IMR-90 (cell line): ENCODE measurements at regions not wholly inside any gene's neighbourhood (a gene's known extent, or its start where the extent isn't known, plus 50 kb on each side); places are given as distances from the start of the nearest gene placed in this dataset.

ENCODE experiments used
- ATAC-seq: fragments of 200-7000 bp; cut with Tn5 transposase; 2 replicates; pipeline ENCODE4 v1.9.1; 2020; ENCODE audit warnings: low read depth, mild to moderate bottlenecking, moderate library complexity
- BruUV-seq: library from RNA; stranded (reverse); fragments of 400-500 nt; replicated peaks from 2 replicates; lab custom pipeline; 2021; lab: Mats Ljungman, UMichigan
- CTCF ChIA-PET: fragments of 300-600 bp; formaldehyde crosslinking; extraction: SDS; loops from one replicate; lab custom pipeline; 2021; ENCODE audit warnings: antibody characterized with exemption; lab: Yijun Ruan, JAX
- POLR2A ChIA-PET: fragments of 300-600 bp; sonication (Branson Sonifier 250); formaldehyde crosslinking; loops from one replicate; lab custom pipeline; 2022; ENCODE audit warnings: antibody characterized with exemption; ENCODE audit not compliant: unreplicated experiment; lab: Charles Lee
- DNase-seq: peaks from one replicate; pipeline ENCODE4 v3.0.0; 2013
- H2AFZ ChIP-seq: replicated peaks from 2 replicates; pipeline ENCODE3; 2013; ENCODE audit warnings: low read length, mild to moderate bottlenecking; ENCODE audit not compliant: poor library complexity
- H2AK5ac ChIP-seq: 2 replicates; pipeline ENCODE4 v1.6.1; 2013; ENCODE audit warnings: low read depth, low read length, inconsistent platforms
- H2AK9ac ChIP-seq: replicated peaks from 2 replicates; pipeline ENCODE3; 2013; ENCODE audit warnings: mild to moderate bottlenecking, low read depth, low read length, moderate library complexity; ENCODE audit not compliant: poor library complexity
- H2BK120ac ChIP-seq: 2 replicates; pipeline ENCODE4 v1.6.1; 2013; ENCODE audit warnings: low read depth, low read length, inconsistent platforms
- H2BK15ac ChIP-seq: 3 replicates; pipeline ENCODE4 v1.6.1; 2013; ENCODE audit warnings: low read depth, low read length, inconsistent platforms
- H2BK20ac ChIP-seq: 2 replicates; pipeline ENCODE4 v1.6.1; 2013; ENCODE audit warnings: low read depth, mild to moderate bottlenecking, inconsistent platforms, low read length, moderate library complexity
- H2BK5ac ChIP-seq: 2 replicates; pipeline ENCODE4 v1.6.1; 2013; ENCODE audit warnings: mild to moderate bottlenecking, low read depth, low read length, inconsistent platforms; ENCODE audit not compliant: poor library complexity, severe bottlenecking
- H3K14ac ChIP-seq: replicated peaks from 2 replicates; pipeline ENCODE4 v1.6.1; 2013; ENCODE audit warnings: low read depth, low read length, inconsistent platforms
- H3K18ac ChIP-seq: 2 replicates; pipeline ENCODE4 v1.6.1; 2013; ENCODE audit warnings: low read depth, low read length, control low read depth
- H3K23ac ChIP-seq: 2 replicates; pipeline ENCODE4 v1.6.1; 2013; ENCODE audit warnings: low read depth, low read length, inconsistent platforms
- H3K27ac ChIP-seq: 2 replicates; pipeline ENCODE4 v1.5.1; 2013; ENCODE audit warnings: mild to moderate bottlenecking, control low read depth, low read length; ENCODE audit not compliant: insufficient read depth
- H3K27me3 ChIP-seq: 2 replicates; pipeline ENCODE4 v1.6.1; 2013; ENCODE audit warnings: low read length; ENCODE audit not compliant: control insufficient read depth, insufficient read depth
- H3K36me3 ChIP-seq: 2 replicates; pipeline ENCODE4 v1.6.1; 2013; ENCODE audit warnings: low read length, mixed read lengths; ENCODE audit not compliant: control insufficient read depth, insufficient read depth
- H3K4ac ChIP-seq: 2 replicates; pipeline ENCODE4 v1.6.1; 2013; ENCODE audit warnings: low read depth, low read length, inconsistent platforms
- H3K4me1 ChIP-seq: 2 replicates; pipeline ENCODE4 v1.6.1; 2013; ENCODE audit warnings: low read length, mixed read lengths; ENCODE audit not compliant: control insufficient read depth, insufficient read depth
- H3K4me2 ChIP-seq: 2 replicates; pipeline ENCODE4 v1.6.1; 2013; ENCODE audit warnings: low read depth, mild to moderate bottlenecking, control low read depth, low read length, moderate library complexity
- H3K4me3 ChIP-seq: 2 replicates; pipeline ENCODE4 v1.5.1; 2013; ENCODE audit warnings: low read depth, mild to moderate bottlenecking, control low read depth, low read length, moderate library complexity; ENCODE audit not compliant: insufficient read depth
- H3K56ac ChIP-seq: 2 replicates; pipeline ENCODE4 v1.6.1; 2013; ENCODE audit warnings: low read length, inconsistent platforms; ENCODE audit not compliant: insufficient read depth; ENCODE audit errors: extremely low read depth
- H3K79me1 ChIP-seq, 2 experiments: 2 replicates each; pipeline ENCODE4 v1.6.1; 2013; ENCODE audit warnings: low read length in 2 of 2, inconsistent platforms in 1 of 2, low read depth in 1 of 2
- H3K9ac ChIP-seq: 2 replicates; pipeline ENCODE4 v1.6.1; 2013; ENCODE audit warnings: low read depth, low read length, control low read depth
- H3K9me1 ChIP-seq: 2 replicates; pipeline ENCODE4 v1.6.1; 2013; ENCODE audit warnings: low read length, inconsistent platforms; ENCODE audit not compliant: insufficient read depth
- H3K9me3 ChIP-seq: 2 replicates; pipeline ENCODE4 v1.6.1; 2013; ENCODE audit warnings: low read length; ENCODE audit not compliant: control insufficient read depth, insufficient read depth
- H4K20me1 ChIP-seq: 2 replicates; pipeline ENCODE4 v1.6.1; 2013; ENCODE audit warnings: low read length, inconsistent platforms; ENCODE audit not compliant: insufficient read depth
- H4K5ac ChIP-seq: 2 replicates; pipeline ENCODE4 v1.6.1; 2013; ENCODE audit warnings: mild to moderate bottlenecking, low read depth, low read length, control low read depth
- H4K8ac ChIP-seq, 2 experiments: 2 replicates each; pipeline ENCODE4 v1.6.1; 2013; ENCODE audit warnings: low read depth in 2 of 2, low read length in 2 of 2, control low read depth in 1 of 2, inconsistent platforms in 1 of 2
- H4K91ac ChIP-seq: 2 replicates; pipeline ENCODE4 v1.6.1; 2013; ENCODE audit warnings: low read depth, low read length, inconsistent platforms; ENCODE audit not compliant: insufficient read depth
- CEBPB ChIP-seq: IDR thresholded peaks from 2 replicates; pipeline ENCODE4 v1.6.1; 2012; ENCODE audit warnings: low read depth, low read length, improper control_type of control experiment
- CHD1 ChIP-seq: IDR thresholded peaks from 2 replicates; pipeline ENCODE4 v1.6.1; 2012; ENCODE audit warnings: low read depth, low read length, improper control_type of control experiment
- CTCF ChIP-seq: conservative IDR thresholded peaks from 2 replicates; pipeline ENCODE4 v1.5.1; 2012; ENCODE audit warnings: mild to moderate bottlenecking, low read depth, low read length, improper control_type of control experiment
- ELK1 ChIP-seq: fragments of 150-350 bp; IDR thresholded peaks from 2 replicates; pipeline ENCODE4 v1.6.1; 2016; ENCODE audit warnings: low read depth, mild to moderate bottlenecking, low read length, moderate library complexity, borderline replicate concordance
- FOS ChIP-seq: fragments of 150-350 bp; IDR thresholded peaks from 2 replicates; pipeline ENCODE4 v1.6.1; 2016; ENCODE audit warnings: low read depth, low read length
- MAZ ChIP-seq: IDR thresholded peaks from 2 replicates; pipeline ENCODE4 v1.6.1; 2012; ENCODE audit warnings: low read depth, mild to moderate bottlenecking, low read length, improper control_type of control experiment, moderate library complexity, borderline replicate concordance
- MXI1 ChIP-seq: IDR thresholded peaks from 2 replicates; pipeline ENCODE4 v1.6.1; 2012; ENCODE audit warnings: low read depth, mild to moderate bottlenecking, low read length, moderate library complexity, borderline replicate concordance
- NFE2L2 ChIP-seq: fragments of 150-350 bp; IDR thresholded peaks from 2 replicates; pipeline ENCODE4 v1.6.1; 2016; ENCODE audit warnings: low read depth, mild to moderate bottlenecking, low read length
- POLR2A ChIP-seq: IDR thresholded peaks from 2 replicates; pipeline ENCODE4 v1.6.1; 2012; ENCODE audit warnings: mild to moderate bottlenecking, low read depth, low read length
- RAD21 ChIP-seq: IDR thresholded peaks from 2 replicates; pipeline ENCODE4 v1.6.1; 2012; ENCODE audit warnings: low read length, improper control_type of control experiment
- RCOR1 ChIP-seq: IDR thresholded peaks from 2 replicates; pipeline ENCODE4 v1.6.1; 2012; ENCODE audit warnings: mild to moderate bottlenecking, low read length, improper control_type of control experiment; ENCODE audit not compliant: insufficient replicate concordance
- RFX5 ChIP-seq: IDR thresholded peaks from 2 replicates; pipeline ENCODE4 v1.8.0; 2012; ENCODE audit warnings: low read depth, mild to moderate bottlenecking, low read length, moderate library complexity
- SMC3 ChIP-seq: fragments of 150-350 bp; IDR thresholded peaks from 2 replicates; pipeline ENCODE4 v1.6.1; 2016; ENCODE audit warnings: low read depth, mild to moderate bottlenecking, antibody characterized with exemption, low read length, moderate library complexity
- WGBS, 2 experiments: methylation state at CpG; one replicate each; pipeline versions ENCODE4 v1.1.5 to v1.1.7; 2013; ENCODE audit warnings: missing lambda C conversion rate in 2 of 2; ENCODE audit not compliant: insufficient read length in 1 of 2; ENCODE audit errors: extremely low coverage in 2 of 2; 5-methylcytosine and 5-hydroxymethylcytosine counted together
- dilution Hi-C: fragments of 300-500 bp; cut with HindIII; formaldehyde crosslinking; loops from one replicate; pipeline ENCODE4 v1.14.3; 2018; ENCODE audit warnings: low sequenced_read_pairs; ENCODE audit not compliant: unreplicated experiment
- in situ Hi-C: fragments of 300-500 bp; cut with MboI; formaldehyde crosslinking; loops from 3 replicates; pipeline ENCODE4 v1.14.3; 2019; ENCODE audit warnings: low sequenced_read_pairs, inconsistent platforms, mixed read lengths
- intact Hi-C: fragments of 100-400 bp; cut with micrococcal nuclease; formaldehyde crosslinking; loops from 2 replicates; pipeline ENCODE4 v1.10.0; 2022
- TF ChIP-seq, protein P1 (sequence below): fragments of 150-350 bp; IDR thresholded peaks from 2 replicates; pipeline ENCODE4 v1.6.1; 2017; ENCODE audit warnings: mild to moderate bottlenecking, antibody characterized with exemption, low read length, low read depth

DNA sequence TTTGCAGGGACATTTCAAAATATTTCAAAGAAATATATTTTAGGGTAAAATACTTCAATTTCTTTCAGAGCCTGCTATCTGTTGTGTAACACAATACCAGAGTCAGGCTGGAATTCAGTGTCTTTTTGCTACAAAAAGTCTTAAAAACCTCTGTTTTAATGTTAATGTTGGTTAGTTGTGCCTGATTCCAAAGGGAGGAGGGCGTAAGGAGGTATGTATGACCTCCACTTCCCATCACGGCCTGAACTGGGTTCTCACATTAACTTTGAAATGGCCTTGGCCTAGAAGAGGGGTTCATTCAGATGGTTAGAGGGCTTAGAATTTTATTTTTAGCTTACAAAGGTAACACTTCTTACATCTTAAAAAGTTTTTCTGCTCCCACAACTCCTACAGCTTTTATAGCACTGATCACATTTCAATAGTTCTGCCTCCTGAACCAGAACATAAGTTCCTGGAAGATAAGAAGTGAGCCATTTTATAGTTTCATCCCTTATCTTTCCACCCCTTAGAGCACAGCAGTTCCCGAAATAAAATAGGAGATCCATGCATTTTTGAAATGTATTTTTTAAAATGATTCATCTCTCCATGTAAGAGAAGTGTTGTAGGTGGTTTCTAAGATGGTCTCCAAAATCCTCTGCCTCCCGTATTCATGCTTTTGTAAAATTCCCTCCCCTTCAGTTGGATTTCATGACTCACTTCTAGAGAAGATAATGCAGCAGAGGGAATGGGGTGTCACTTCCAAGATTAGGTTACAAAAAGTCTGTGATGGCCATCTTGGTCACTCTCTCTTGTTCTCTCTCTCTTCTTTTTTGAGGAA is 543.1 kb upstream of the NECTIN3 start:
- BruUV-seq: no TSS peak
- TF ChIP-seq, protein P1, sequence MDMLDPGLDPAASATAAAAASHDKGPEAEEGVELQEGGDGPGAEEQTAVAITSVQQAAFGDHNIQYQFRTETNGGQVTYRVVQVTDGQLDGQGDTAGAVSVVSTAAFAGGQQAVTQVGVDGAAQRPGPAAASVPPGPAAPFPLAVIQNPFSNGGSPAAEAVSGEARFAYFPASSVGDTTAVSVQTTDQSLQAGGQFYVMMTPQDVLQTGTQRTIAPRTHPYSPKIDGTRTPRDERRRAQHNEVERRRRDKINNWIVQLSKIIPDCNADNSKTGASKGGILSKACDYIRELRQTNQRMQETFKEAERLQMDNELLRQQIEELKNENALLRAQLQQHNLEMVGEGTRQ: no peak
- TF ChIP-seq NFE2L2 (no peak), RAD21 (no peak), FOS (no peak), CHD1 (no peak), ELK1 (no peak), RFX5 (no peak), RCOR1 (no peak), MAZ (no peak), POLR2A (no peak), CTCF (no peak), SMC3 (no peak), CEBPB (no peak), MXI1 (no peak)

More for the DNA sequence above, 543.1 kb upstream of the NECTIN3 start:
- H4K20me1 ChIP-seq: no peaks in the 10 kb centered on the region
- H3K56ac ChIP-seq: peak overlapping the region; percentile 92
- H3K14ac ChIP-seq: peak overlapping the region; percentile 88
- H3K9ac ChIP-seq: no peak overlapping the region
- peak overlapping the region; percentile 91 to 93 for H4K8ac ChIP-seq
- POLR2A ChIA-PET: interaction anchor here (0.6 kb wide), 1 partner anchor 794 kb away, joined by 17 read pairs; no protein-coding TSS in a partner anchor
- H3K4me1 ChIP-seq: peaks cover 15% of the 10 kb centered on the region
- H2AFZ ChIP-seq: no peak overlapping the region
- H3K4me3 ChIP-seq: no peak overlapping the region
- H3K27me3 ChIP-seq: no peaks in the 10 kb centered on the region
- peak overlapping the region; percentile 98 for H2BK120ac ChIP-seq
- H3K4ac ChIP-seq: peak overlapping the region; percentile 95
- in situ Hi-C loops (no loop called here), dilution Hi-C loops (no loop called here), intact Hi-C loops (loop anchor here (5.0 to 10.0 kb wide), 2 partner anchors 794 to 1009 kb away; no protein-coding TSS in a partner anchor)
- peaks cover 0 to 5% of the 10 kb centered on the region in 2 experiments; a peak in 1 of 4 replicates for H3K79me1 ChIP-seq
- peak overlapping the region; percentile 93 for H4K5ac ChIP-seq
- no peak overlapping the region for H3K4me2 ChIP-seq
- H2BK5ac ChIP-seq: peak overlapping the region; percentile 99
- H3K23ac ChIP-seq: peak overlapping the region; percentile 30
- no peaks in the 10 kb centered on the region for H3K9me1 ChIP-seq
- H2AK5ac ChIP-seq: peak overlapping the region; percentile 98
- peak overlapping the region; percentile 98 for H4K91ac ChIP-seq
- DNase-seq (peak; percentile 8), ATAC-seq (no peak)
- H3K36me3 ChIP-seq: no peaks in the 10 kb centered on the region
- peak overlapping the region; percentile 98 for H3K18ac ChIP-seq
- no peak overlapping the region for H2AK9ac ChIP-seq
- WGBS, 2 experiments: no CpG with 5 or more reads among the region's 4 CpGs
- CTCF ChIA-PET: interaction anchor here (0.5 kb wide), 1 partner anchor 556 kb away, joined by 3 read pairs; no protein-coding TSS in a partner anchor
- H3K9me3 ChIP-seq: no peaks in the 10 kb centered on the region
- peak overlapping the region; percentile 98 for H2BK20ac ChIP-seq
- peak overlapping the region; percentile 82 for H2BK15ac ChIP-seq
- peak overlapping the region; percentile 92 for H3K27ac ChIP-seq
